ENCODE measurements at regions not wholly inside any gene's neighbourhood (a gene's known extent, or its start where the extent isn't known, plus 50 kb on each side); places are given as distances from the start of the nearest gene placed in this dataset.
"Not testable (repeated sequence)": the region's sequence is repeated elsewhere in the genome, so short reads cannot be mapped to it uniquely, and the experiment has no call there.

GRCh38 chr7:108627476-108628051 lies 57.9 kb downstream of the DNAJB9 start:
- Mint-ChIP-seq H3K4me3 (no peak overlapping the region), H3K36me3 (ENCODE audit: low read depth) (no peaks in the 10 kb centered on the region), H3K27me3 (peaks cover 35% of the 10 kb centered on the region), H3K27ac (no peak overlapping the region), H3K4me1 (ENCODE audit: low read depth) (no peaks in the 10 kb centered on the region), H3K9me3 (no peaks in the 10 kb centered on the region)
- DNase-seq: no peak

DNA sequence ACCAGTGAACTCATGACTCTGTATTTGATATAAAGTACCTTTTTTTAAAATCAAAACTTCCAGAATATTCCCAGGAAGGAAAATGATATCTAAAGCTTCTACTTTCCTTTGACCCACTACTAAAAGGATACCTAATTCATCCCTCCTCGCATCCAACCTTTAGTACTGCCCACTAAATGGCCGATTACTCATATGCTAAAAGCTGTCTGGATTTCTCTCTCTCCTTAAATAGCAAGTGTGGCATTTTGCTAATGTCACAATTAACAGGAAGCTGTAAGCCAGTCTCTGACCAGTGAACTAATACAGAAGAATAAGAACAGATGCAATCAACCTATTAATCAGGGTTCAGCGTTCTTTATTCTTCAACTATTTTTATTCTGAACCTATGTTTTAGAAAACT lies 59.0 kb downstream of the DNAJB9 start:
- no peak overlapping the region for H3K4me3 Mint-ChIP-seq
- no peak overlapping the region for H3K27ac Mint-ChIP-seq
- H3K36me3 Mint-ChIP-seq (ENCODE audit: low read depth): no peaks in the 10 kb centered on the region
- H3K4me1 Mint-ChIP-seq (ENCODE audit: low read depth): no peaks in the 10 kb centered on the region
- no peak for DNase-seq
- H3K27me3 Mint-ChIP-seq: peaks cover 39% of the 10 kb centered on the region
- H3K9me3 Mint-ChIP-seq: no peaks in the 10 kb centered on the region

DNA sequence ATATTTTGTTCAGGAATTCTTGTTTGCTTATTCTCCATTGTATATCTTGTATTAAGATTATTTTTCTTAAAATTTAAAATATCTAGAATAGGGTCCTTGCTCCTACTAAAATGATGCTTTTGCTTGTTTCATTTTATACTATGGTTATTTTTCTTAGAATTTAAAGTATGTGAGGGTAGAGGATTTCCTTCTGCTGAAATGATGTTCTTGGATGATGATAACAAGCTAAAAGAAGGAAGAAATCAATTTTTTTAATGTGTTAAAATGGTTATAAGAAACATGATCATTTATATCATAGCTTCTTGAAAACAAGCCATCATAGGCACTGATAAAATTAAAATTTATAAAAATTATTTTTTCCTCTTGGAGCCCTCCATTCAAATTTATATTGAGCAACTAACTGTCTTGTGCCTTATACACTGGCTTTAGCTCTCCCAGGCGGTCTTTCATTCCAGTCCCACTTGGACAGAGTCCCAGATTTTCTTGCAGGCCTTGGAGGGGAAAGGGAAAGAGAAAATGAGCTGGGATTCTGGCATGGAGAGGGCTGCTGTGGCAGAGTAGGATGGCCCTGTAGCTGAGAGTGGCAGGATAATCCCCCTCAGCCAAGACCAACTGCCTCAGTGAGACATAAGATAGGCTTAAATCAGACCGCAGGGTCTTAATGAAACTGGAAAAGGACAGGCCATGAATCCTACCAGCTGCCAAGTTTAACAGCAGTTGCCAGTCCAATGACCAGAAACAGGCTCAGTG lies 60.2 kb downstream of the DNAJB9 start:
- Mint-ChIP-seq H3K4me1 (ENCODE audit: low read depth) (no peaks in the 10 kb centered on the region), H3K9me3 (no peaks in the 10 kb centered on the region), H3K27ac (no peak overlapping the region), H3K4me3 (no peak overlapping the region), H3K36me3 (ENCODE audit: low read depth) (no peaks in the 10 kb centered on the region), H3K27me3 (peaks cover 30% of the 10 kb centered on the region)
- no peak for DNase-seq

DNA sequence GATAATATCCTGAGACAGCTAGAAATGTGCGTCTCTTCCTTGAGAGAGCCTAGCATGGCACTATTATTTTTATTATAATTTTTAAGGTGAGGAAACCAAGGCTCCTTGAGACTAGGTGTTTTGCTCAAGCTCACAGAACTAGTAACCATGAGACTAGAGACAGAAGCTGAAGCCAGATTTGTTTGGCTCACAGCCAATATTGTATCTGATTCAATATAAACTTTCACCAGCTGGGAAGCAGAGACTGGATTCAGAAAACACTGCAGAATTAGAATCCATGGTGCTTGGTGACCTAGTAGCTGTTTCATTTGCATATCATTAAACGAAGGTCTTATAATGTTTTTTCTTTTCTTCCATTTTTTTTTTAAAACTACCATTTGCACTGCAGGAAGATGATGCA lies 64.4 kb downstream of the DNAJB9 start:
- Mint-ChIP-seq H3K4me3 (no peak overlapping the region), H3K27me3 (peaks cover 7% of the 10 kb centered on the region), H3K27ac (no peak overlapping the region), H3K36me3 (ENCODE audit: low read depth) (no peaks in the 10 kb centered on the region), H3K4me1 (ENCODE audit: low read depth) (no peaks in the 10 kb centered on the region), H3K9me3 (no peaks in the 10 kb centered on the region)
- no peak for DNase-seq

DNA sequence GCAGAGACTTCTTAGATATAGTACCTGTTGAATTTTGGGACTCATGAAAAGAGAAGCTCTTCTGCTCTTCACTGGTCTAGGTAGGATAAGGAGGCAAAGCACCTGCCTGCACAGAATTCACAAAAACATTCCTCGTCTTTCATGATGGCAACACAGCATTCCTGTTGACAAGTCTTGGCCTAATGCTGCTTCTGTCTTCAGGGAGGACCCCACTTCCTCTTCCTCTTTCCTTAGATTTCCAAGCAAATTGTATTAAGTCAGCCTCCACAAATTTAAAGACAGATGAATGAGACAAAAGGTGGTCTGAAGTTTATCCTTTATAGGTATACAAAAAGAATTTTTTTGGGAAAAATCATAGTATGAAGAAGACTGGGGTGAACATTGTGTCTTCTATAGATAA lies 64.9 kb downstream of the DNAJB9 start:
- H3K9me3 Mint-ChIP-seq: no peaks in the 10 kb centered on the region
- no peak overlapping the region for H3K27ac Mint-ChIP-seq
- no peak for DNase-seq
- H3K4me1 Mint-ChIP-seq (ENCODE audit: low read depth): no peaks in the 10 kb centered on the region
- no peak overlapping the region for H3K4me3 Mint-ChIP-seq
- H3K36me3 Mint-ChIP-seq (ENCODE audit: low read depth): no peaks in the 10 kb centered on the region
- H3K27me3 Mint-ChIP-seq: peaks cover 7% of the 10 kb centered on the region

GRCh38 chr7:108637049-108637621 lies 67.5 kb downstream of the DNAJB9 start:
- Mint-ChIP-seq H3K4me1 (ENCODE audit: low read depth) (no peaks in the 10 kb centered on the region), H3K27ac (no peak overlapping the region), H3K9me3 (no peaks in the 10 kb centered on the region), H3K4me3 (no peak overlapping the region), H3K27me3 (peaks cover 13% of the 10 kb centered on the region), H3K36me3 (ENCODE audit: low read depth) (no peaks in the 10 kb centered on the region)
- no peak for DNase-seq

GRCh38 chr7:108642126-108642525 lies 72.5 kb downstream of the DNAJB9 start:
- peaks cover 20% of the 10 kb centered on the region for H3K27me3 Mint-ChIP-seq

GRCh38 chr7:108643136-108643535 lies 73.5 kb downstream of the DNAJB9 start:
- H3K27me3 Mint-ChIP-seq: peaks cover 20% of the 10 kb centered on the region
- no peak overlapping the region for H3K27ac Mint-ChIP-seq
- no peak overlapping the region for H3K4me3 Mint-ChIP-seq
- H3K4me1 Mint-ChIP-seq (ENCODE audit: low read depth): no peaks in the 10 kb centered on the region
- no peaks in the 10 kb centered on the region for H3K36me3 Mint-ChIP-seq (ENCODE audit: low read depth)
- no peak for DNase-seq
- H3K9me3 Mint-ChIP-seq: no peaks in the 10 kb centered on the region

More at GRCh38 chr7:108642126-108642525, 72.5 kb downstream of the DNAJB9 start:
- no peaks in the 10 kb centered on the region for H3K4me1 Mint-ChIP-seq (ENCODE audit: low read depth)
- H3K4me3 Mint-ChIP-seq: no peak overlapping the region
- H3K27ac Mint-ChIP-seq: no peak overlapping the region
- no peak for DNase-seq
- no peaks in the 10 kb centered on the region for H3K36me3 Mint-ChIP-seq (ENCODE audit: low read depth)
- no peaks in the 10 kb centered on the region for H3K9me3 Mint-ChIP-seq

- Mint-ChIP-seq H3K36me3 (ENCODE audit: low read depth) (no peaks in the 10 kb centered on the region), H3K27me3 (peaks cover 17% of the 10 kb centered on the region), H3K4me3 (no peak overlapping the region), H3K4me1 (ENCODE audit: low read depth) (no peaks in the 10 kb centered on the region), H3K9me3 (no peaks in the 10 kb centered on the region), H3K27ac (no peak overlapping the region)
- DNase-seq: no peak
Observed at GRCh38 chr7:108648989-108649388, 79.3 kb downstream of the DNAJB9 start.

- H3K27ac Mint-ChIP-seq: no peak overlapping the region
- H3K4me3 Mint-ChIP-seq: no peak overlapping the region
- no peaks in the 10 kb centered on the region for H3K4me1 Mint-ChIP-seq (ENCODE audit: low read depth)
- no peak for DNase-seq
- peaks cover 14% of the 10 kb centered on the region for H3K27me3 Mint-ChIP-seq
- H3K36me3 Mint-ChIP-seq (ENCODE audit: low read depth): no peaks in the 10 kb centered on the region
- H3K9me3 Mint-ChIP-seq: no peaks in the 10 kb centered on the region
Observed at GRCh38 chr7:108650467-108650866, 80.8 kb downstream of the DNAJB9 start.

DNA sequence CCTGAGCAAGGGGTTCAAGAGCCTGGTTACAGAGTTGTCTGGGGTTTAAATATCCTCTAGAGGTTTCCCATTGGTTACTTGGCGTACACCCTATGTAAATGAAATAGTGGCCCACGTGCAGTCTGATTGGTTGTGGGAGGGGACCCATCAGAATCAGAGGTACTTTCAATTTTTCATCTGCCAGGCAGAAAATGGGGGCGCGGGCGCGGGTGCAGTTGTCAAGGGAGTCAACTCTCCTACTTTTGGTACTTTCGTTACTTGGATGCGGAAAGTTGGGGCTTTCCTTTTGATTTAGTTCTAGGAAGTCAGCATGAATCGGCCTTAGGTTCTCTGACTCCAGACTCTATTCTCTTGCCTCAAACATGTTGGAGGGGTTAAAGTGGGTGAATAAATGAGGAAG lies 83.2 kb downstream of the DNAJB9 start:
- no peaks in the 10 kb centered on the region for H3K9me3 Mint-ChIP-seq
- no peak overlapping the region for H3K27ac Mint-ChIP-seq
- no peak overlapping the region for H3K4me3 Mint-ChIP-seq
- no peaks in the 10 kb centered on the region for H3K36me3 Mint-ChIP-seq (ENCODE audit: low read depth)
- H3K27me3 Mint-ChIP-seq: peaks cover 11% of the 10 kb centered on the region
- DNase-seq: no peak
- H3K4me1 Mint-ChIP-seq (ENCODE audit: low read depth): no peaks in the 10 kb centered on the region

- H3K27me3 Mint-ChIP-seq: peaks cover 11% of the 10 kb centered on the region
- no peaks in the 10 kb centered on the region for H3K4me1 Mint-ChIP-seq (ENCODE audit: low read depth)
- H3K9me3 Mint-ChIP-seq: no peaks in the 10 kb centered on the region
- no peak overlapping the region for H3K27ac Mint-ChIP-seq
- no peak overlapping the region for H3K4me3 Mint-ChIP-seq
- DNase-seq: no peak
- no peaks in the 10 kb centered on the region for H3K36me3 Mint-ChIP-seq (ENCODE audit: low read depth)
Observed at GRCh38 chr7:108653526-108653925, 83.9 kb downstream of the DNAJB9 start.

- not testable (repeated sequence) for H3K4me3 Mint-ChIP-seq; DNase-seq; H3K9me3 Mint-ChIP-seq; H3K27ac Mint-ChIP-seq; H3K4me1 Mint-ChIP-seq (ENCODE audit: low read depth); H3K27me3 Mint-ChIP-seq; H3K36me3 Mint-ChIP-seq (ENCODE audit: low read depth)
Observed at GRCh38 chr7:108657140-108657726, 87.6 kb downstream of the DNAJB9 start.

GRCh38 chr7:108659261-108659660 lies 89.6 kb downstream of the DNAJB9 start:
- no peak overlapping the region for H3K4me3 Mint-ChIP-seq
- H3K4me1 Mint-ChIP-seq (ENCODE audit: low read depth): no peaks in the 10 kb centered on the region
- no peak for DNase-seq
- no peak overlapping the region for H3K27ac Mint-ChIP-seq
- H3K9me3 Mint-ChIP-seq: no peaks in the 10 kb centered on the region
- no peaks in the 10 kb centered on the region for H3K36me3 Mint-ChIP-seq (ENCODE audit: low read depth)
- H3K27me3 Mint-ChIP-seq: no peaks in the 10 kb centered on the region

- no peak overlapping the region for H3K4me3 Mint-ChIP-seq
- no peaks in the 10 kb centered on the region for H3K9me3 Mint-ChIP-seq
- no peaks in the 10 kb centered on the region for H3K4me1 Mint-ChIP-seq (ENCODE audit: low read depth)
- no peak overlapping the region for H3K27ac Mint-ChIP-seq
- DNase-seq: no peak
- H3K27me3 Mint-ChIP-seq: no peaks in the 10 kb centered on the region
- no peaks in the 10 kb centered on the region for H3K36me3 Mint-ChIP-seq (ENCODE audit: low read depth)
Observed at GRCh38 chr7:108659867-108660266, 90.2 kb downstream of the DNAJB9 start.
